ENCODE measurements at regions not wholly inside any gene's neighbourhood (a gene's known extent, or its start where the extent isn't known, plus 50 kb on each side); places are given as distances from the start of the nearest gene placed in this dataset.

GRCh38 chr18:76263046-76264005, 231.7 kb downstream of the ZNF516 start:
- no peak for TF ChIP-seq CTCF (IDR thresholded peaks at IDR 0.05; ENCODE audit: insufficient read depth, missing control alignments)
- FAIRE-seq (no peak), DNase-seq (ENCODE audit: insufficient read length, low spot score) (no peak)

GRCh38 chr18:76260941-76261472, 234.0 kb downstream of the ZNF516 start:
- no peak for FAIRE-seq
- TF ChIP-seq CTCF (IDR thresholded peaks at IDR 0.05; ENCODE audit: insufficient read depth, missing control alignments), result no peak
- no peak for DNase-seq (ENCODE audit: insufficient read length, low spot score)

GRCh38 chr18:76259711-76260110, 235.3 kb downstream of the ZNF516 start:
- DNase-seq (ENCODE audit: insufficient read length, low spot score), result no peak
- FAIRE-seq, result no peak
- no peak for TF ChIP-seq CTCF (IDR thresholded peaks at IDR 0.05; ENCODE audit: insufficient read depth, missing control alignments)

- TF ChIP-seq CTCF (IDR thresholded peaks at IDR 0.05; ENCODE audit: insufficient read depth, missing control alignments), result no peak
- no peak for FAIRE-seq
- DNase-seq (ENCODE audit: insufficient read length, low spot score), result no peak
Measured at GRCh38 chr18:76259096-76259495, 235.9 kb downstream of the ZNF516 start.

- DNase-seq (ENCODE audit: insufficient read length, low spot score) (no peak), FAIRE-seq (no peak)
- no peak for TF ChIP-seq CTCF (IDR thresholded peaks at IDR 0.05; ENCODE audit: insufficient read depth, missing control alignments)
Measured at GRCh38 chr18:76258209-76258608, 236.8 kb downstream of the ZNF516 start.

GRCh38 chr18:76255070-76255683, 239.9 kb downstream of the ZNF516 start:
- DNase-seq (ENCODE audit: insufficient read length, low spot score), result no peak
- no peak for FAIRE-seq
- TF ChIP-seq CTCF (IDR thresholded peaks at IDR 0.05; ENCODE audit: insufficient read depth, missing control alignments), result no peak
